ENCODE measurements at regions not wholly inside any gene's neighbourhood (a gene's known extent, or its start where the extent isn't known, plus 50 kb on each side); places are given as distances from the start of the nearest gene placed in this dataset.

DNA sequence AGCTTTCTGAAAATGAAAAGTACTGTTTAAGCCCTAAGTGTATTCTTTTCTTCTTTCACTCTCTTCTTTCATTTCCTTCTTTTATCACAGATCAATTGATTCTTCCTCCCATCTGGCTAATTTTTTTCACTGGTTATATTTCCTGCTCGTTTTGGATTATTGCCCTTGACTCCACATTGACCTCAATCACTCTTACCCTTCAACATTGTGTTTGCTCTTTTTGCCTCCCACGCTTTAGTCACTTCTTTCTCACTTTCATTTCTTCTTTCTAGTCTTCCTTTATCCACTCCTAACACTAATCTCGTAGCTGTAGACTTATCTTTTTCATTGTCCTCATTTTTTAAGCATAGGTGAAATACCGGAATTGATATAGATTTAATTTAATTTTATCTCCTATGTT lies 320.3 kb upstream of the VRK2 start:
- Histone ChIP-seq H3K4me3 (ENCODE audit: low read depth in 1 of 2, low read length in 1 of 2) (no peak overlapping the region), H3K27ac (no peak overlapping the region), H3K27me3 (no peaks in the 10 kb centered on the region), H3K4me1 (ENCODE audit: control insufficient read depth in 1 of 2, insufficient read depth in 1 of 2, low read depth in 1 of 2, low read length in 1 of 2) (no peaks in the 10 kb centered on the region), H3K9me3 (no peaks in the 10 kb centered on the region), H3K36me3 (no peaks in the 10 kb centered on the region)
- TF ChIP-seq, protein P1, sequence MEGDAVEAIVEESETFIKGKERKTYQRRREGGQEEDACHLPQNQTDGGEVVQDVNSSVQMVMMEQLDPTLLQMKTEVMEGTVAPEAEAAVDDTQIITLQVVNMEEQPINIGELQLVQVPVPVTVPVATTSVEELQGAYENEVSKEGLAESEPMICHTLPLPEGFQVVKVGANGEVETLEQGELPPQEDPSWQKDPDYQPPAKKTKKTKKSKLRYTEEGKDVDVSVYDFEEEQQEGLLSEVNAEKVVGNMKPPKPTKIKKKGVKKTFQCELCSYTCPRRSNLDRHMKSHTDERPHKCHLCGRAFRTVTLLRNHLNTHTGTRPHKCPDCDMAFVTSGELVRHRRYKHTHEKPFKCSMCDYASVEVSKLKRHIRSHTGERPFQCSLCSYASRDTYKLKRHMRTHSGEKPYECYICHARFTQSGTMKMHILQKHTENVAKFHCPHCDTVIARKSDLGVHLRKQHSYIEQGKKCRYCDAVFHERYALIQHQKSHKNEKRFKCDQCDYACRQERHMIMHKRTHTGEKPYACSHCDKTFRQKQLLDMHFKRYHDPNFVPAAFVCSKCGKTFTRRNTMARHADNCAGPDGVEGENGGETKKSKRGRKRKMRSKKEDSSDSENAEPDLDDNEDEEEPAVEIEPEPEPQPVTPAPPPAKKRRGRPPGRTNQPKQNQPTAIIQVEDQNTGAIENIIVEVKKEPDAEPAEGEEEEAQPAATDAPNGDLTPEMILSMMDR (IDR thresholded peaks at IDR 0.05) = no peak

DNA sequence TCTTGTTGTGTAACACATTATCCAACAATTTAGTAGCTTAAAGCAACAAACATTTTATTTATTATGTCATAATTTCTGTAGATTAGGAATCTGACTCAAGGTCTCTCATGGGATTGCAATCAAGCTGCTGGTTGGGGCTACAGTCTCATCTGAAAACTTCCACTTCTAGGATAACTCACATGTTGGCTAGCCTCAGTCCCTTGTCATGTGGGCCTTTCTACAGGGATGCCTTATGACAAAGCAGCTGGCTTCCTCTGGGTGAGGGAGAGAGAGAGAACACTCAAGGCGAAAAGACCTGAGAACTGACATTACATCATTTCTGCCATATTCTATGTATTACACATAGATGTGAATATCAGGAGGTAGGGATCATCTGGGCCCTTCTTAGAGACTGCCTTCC lies 317.9 kb upstream of the VRK2 start:
- no peaks in the 10 kb centered on the region for H3K27me3 ChIP-seq
- no peak overlapping the region for H3K27ac ChIP-seq
- no peaks in the 10 kb centered on the region for H3K36me3 ChIP-seq
- no peaks in the 10 kb centered on the region for H3K4me1 ChIP-seq (ENCODE audit: control insufficient read depth in 1 of 2, insufficient read depth in 1 of 2, low read depth in 1 of 2, low read length in 1 of 2)
- H3K4me3 ChIP-seq (ENCODE audit: low read depth in 1 of 2, low read length in 1 of 2) = no peak overlapping the region
- H3K9me3 ChIP-seq = no peaks in the 10 kb centered on the region
- TF ChIP-seq, protein P1 (IDR thresholded peaks at IDR 0.05) = no peak

DNA sequence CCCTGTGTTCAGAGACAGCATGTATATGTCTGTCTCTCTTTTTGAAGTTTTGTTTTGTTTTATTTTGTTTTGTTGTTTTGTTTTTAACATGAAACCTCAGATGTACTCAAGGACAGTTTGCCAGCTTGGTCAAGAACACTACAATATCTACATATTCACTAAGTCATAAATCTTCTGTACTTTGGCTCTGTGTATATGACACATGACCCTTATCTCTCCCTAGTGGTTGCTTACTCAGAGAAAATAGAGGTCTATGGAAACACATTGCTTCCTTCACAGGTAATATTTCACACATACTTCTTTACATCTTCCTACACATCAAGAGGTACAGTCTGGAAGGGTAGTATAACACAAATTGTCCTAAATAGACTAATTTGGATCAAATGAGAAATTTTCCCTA lies 312.6 kb upstream of the VRK2 start:
- Histone ChIP-seq H3K27me3 (no peaks in the 10 kb centered on the region), H3K27ac (no peak overlapping the region), H3K36me3 (no peaks in the 10 kb centered on the region), H3K9me3 (no peaks in the 10 kb centered on the region), H3K4me3 (ENCODE audit: low read depth in 1 of 2, low read length in 1 of 2) (no peak overlapping the region), H3K4me1 (ENCODE audit: control insufficient read depth in 1 of 2, insufficient read depth in 1 of 2, low read depth in 1 of 2, low read length in 1 of 2) (no peaks in the 10 kb centered on the region)
- TF ChIP-seq, protein P1 (IDR thresholded peaks at IDR 0.05) = no peak

DNA sequence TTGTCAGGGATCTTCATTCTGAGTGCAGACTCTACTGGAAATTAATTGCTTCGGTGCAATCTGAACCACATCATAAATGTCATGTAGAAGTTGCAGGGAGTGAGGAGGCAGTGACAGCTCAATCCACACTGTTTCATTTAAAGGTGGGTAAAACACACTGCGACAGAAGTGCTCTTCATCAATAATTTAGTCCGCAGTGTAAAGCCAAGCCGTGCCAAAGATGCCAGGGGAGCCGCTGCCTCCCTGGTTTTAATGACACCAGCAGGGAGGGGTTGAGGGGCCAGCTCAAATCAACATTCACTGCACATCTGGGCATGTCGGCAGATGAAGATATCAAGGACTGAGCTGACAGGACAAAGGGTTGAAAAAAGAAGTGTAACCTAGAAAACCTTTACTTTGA lies 305.7 kb upstream of the VRK2 start:
- Histone ChIP-seq H3K36me3 (no peaks in the 10 kb centered on the region), H3K9me3 (no peaks in the 10 kb centered on the region), H3K27ac (no peak overlapping the region), H3K4me1 (ENCODE audit: control insufficient read depth in 1 of 2, insufficient read depth in 1 of 2, low read depth in 1 of 2, low read length in 1 of 2) (no peaks in the 10 kb centered on the region), H3K27me3 (no peaks in the 10 kb centered on the region), H3K4me3 (ENCODE audit: low read depth in 1 of 2, low read length in 1 of 2) (no peak overlapping the region)
- TF ChIP-seq, protein P1 (IDR thresholded peaks at IDR 0.05) = no peak

DNA sequence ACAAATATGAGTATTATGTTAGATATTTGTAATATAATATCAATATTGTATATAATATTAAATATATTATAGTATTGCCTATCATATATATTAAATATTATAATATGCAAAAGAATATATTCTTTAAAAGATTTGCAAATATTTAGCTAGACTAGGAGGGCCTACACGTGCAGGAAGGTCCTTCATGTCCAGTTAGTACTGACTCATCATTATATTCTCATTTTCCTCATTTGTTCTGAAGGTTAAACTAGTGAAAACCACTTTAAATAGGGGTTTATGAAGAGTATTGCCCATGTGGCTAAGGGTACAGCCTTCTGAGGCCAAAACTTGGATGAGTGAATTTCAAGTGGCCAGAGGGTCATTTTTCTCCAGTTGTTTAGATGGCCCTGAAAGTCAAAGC lies 293.0 kb upstream of the VRK2 start:
- Histone ChIP-seq H3K4me3 (ENCODE audit: low read depth in 1 of 2, low read length in 1 of 2) (no peak overlapping the region), H3K27ac (no peak overlapping the region), H3K36me3 (no peaks in the 10 kb centered on the region), H3K27me3 (no peaks in the 10 kb centered on the region), H3K9me3 (no peaks in the 10 kb centered on the region), H3K4me1 (ENCODE audit: control insufficient read depth in 1 of 2, insufficient read depth in 1 of 2, low read depth in 1 of 2, low read length in 1 of 2) (no peaks in the 10 kb centered on the region)
- TF ChIP-seq, protein P1 (IDR thresholded peaks at IDR 0.05) = no peak

DNA sequence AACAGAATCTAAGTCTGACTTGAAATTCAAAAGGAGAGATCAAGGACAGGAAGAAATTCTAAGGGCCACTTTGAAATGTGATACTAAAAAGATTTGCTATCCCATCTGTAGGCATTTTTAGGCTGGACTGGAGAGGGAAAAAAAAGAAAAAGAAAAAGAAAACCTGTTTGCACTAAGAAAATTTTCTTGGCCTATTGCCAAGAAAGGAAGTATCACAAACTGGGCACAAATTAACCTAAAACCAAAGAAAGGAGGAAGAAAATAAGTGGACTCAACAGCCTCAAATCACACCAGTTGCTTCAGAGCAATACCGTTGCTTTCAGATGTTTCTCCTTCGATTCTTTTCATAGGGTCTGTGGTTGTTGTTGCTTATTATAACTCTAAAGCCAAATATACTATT lies 287.9 kb upstream of the VRK2 start:
- Histone ChIP-seq H3K27ac (no peak overlapping the region), H3K9me3 (no peaks in the 10 kb centered on the region), H3K36me3 (no peaks in the 10 kb centered on the region), H3K4me3 (ENCODE audit: low read depth in 1 of 2, low read length in 1 of 2) (no peak overlapping the region), H3K4me1 (ENCODE audit: control insufficient read depth in 1 of 2, insufficient read depth in 1 of 2, low read depth in 1 of 2, low read length in 1 of 2) (peaks cover 3 to 4% of the 10 kb centered on the region in 2 experiments), H3K27me3 (no peaks in the 10 kb centered on the region)
- TF ChIP-seq, protein P1 (IDR thresholded peaks at IDR 0.05) = no peak

Data from neutrophil (primary cell).